SU-DHL-6 (cell line): ENCODE measurements at regions not wholly inside any gene's neighbourhood (a gene's known extent, or its start where the extent isn't known, plus 50 kb on each side); places are given as distances from the start of the nearest gene placed in this dataset.

Experiments used
- EZH2phosphoT487 ChIP-seq: fragments of 200-600 bp; sonication (generic), shearing (Covaris generic); conservative IDR thresholded peaks from 2 replicates; pipeline ENCODE4 v1.6.1; 2018; ENCODE audit warnings: mild to moderate bottlenecking, antibody characterized with exemption, low read length, moderate library complexity, mixed read lengths
- TF ChIP-seq, protein P1 (sequence below): fragments of 200-600 bp; sonication (generic); IDR thresholded peaks from one replicate; pipeline ENCODE4 v1.5.1; 2017; ENCODE audit warnings: antibody characterized with exemption, mild to moderate bottlenecking, low read length, moderate library complexity; ENCODE audit not compliant: insufficient read depth, poor library complexity, severe bottlenecking

DNA sequence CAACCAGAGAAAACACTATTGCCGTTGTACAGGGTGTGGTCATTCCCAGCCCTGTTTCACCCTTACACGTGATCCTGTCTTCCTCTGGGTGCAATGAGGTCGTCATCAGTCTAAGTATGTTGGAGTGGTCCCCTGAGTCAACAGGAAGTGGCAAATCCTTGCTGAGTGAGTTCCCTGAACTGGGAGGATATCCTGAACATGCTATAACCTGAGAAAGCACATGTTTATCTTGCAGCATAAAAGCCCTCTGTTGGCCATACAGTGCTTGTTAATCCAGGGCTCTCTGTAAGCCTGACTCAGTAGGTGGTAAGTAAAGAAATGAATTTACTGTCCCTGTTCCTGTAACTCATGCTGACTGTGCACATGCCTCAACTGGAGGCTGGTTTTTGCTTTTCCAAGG, 477.8 kb upstream of the RGMA start:
- TF ChIP-seq, protein P1, sequence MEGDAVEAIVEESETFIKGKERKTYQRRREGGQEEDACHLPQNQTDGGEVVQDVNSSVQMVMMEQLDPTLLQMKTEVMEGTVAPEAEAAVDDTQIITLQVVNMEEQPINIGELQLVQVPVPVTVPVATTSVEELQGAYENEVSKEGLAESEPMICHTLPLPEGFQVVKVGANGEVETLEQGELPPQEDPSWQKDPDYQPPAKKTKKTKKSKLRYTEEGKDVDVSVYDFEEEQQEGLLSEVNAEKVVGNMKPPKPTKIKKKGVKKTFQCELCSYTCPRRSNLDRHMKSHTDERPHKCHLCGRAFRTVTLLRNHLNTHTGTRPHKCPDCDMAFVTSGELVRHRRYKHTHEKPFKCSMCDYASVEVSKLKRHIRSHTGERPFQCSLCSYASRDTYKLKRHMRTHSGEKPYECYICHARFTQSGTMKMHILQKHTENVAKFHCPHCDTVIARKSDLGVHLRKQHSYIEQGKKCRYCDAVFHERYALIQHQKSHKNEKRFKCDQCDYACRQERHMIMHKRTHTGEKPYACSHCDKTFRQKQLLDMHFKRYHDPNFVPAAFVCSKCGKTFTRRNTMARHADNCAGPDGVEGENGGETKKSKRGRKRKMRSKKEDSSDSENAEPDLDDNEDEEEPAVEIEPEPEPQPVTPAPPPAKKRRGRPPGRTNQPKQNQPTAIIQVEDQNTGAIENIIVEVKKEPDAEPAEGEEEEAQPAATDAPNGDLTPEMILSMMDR, result no peak
- no peak for TF ChIP-seq EZH2phosphoT487
